ENCODE measurements at regions not wholly inside any gene's neighbourhood (a gene's known extent, or its start where the extent isn't known, plus 50 kb on each side); places are given as distances from the start of the nearest gene placed in this dataset.

DNA sequence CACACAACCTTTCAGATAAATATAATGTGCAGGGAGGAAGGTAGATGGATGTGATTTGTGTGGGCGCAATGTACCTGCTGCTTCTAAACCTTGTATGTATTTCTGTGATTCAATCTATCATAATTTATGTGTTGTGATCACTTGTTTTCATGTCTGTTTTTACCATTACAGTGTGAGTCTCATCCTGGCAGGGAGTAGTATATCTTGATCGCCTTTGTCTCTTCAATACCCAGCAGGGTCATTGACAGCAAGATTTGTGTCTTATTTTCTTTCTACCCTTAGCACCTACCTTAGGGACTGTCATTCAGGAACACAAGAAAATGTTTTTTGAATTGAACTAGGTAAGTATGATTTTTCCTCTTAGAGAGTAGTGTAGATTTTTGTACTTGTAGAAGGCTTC lies 83.7 kb upstream of the SELENOK start:
- no peak for TF ChIP-seq EZH2 (IDR thresholded peaks at IDR 0.05; ENCODE audit: borderline replicate concordance, low read depth, low read length, severe bottlenecking)
- TF ChIP-seq, protein P1, sequence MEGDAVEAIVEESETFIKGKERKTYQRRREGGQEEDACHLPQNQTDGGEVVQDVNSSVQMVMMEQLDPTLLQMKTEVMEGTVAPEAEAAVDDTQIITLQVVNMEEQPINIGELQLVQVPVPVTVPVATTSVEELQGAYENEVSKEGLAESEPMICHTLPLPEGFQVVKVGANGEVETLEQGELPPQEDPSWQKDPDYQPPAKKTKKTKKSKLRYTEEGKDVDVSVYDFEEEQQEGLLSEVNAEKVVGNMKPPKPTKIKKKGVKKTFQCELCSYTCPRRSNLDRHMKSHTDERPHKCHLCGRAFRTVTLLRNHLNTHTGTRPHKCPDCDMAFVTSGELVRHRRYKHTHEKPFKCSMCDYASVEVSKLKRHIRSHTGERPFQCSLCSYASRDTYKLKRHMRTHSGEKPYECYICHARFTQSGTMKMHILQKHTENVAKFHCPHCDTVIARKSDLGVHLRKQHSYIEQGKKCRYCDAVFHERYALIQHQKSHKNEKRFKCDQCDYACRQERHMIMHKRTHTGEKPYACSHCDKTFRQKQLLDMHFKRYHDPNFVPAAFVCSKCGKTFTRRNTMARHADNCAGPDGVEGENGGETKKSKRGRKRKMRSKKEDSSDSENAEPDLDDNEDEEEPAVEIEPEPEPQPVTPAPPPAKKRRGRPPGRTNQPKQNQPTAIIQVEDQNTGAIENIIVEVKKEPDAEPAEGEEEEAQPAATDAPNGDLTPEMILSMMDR (IDR thresholded peaks at IDR 0.05; ENCODE audit: borderline replicate concordance, extremely low read depth, low read length, poor library complexity, severe bottlenecking), result no peak
- no peak for DNase-seq
- Histone ChIP-seq H3K27ac (ENCODE audit: low read length) (no peak overlapping the region), H4K20me1 (ENCODE audit: insufficient read depth, low read length) (no peaks in the 10 kb centered on the region), H3K36me3 (ENCODE audit: insufficient read depth, low read length) (no peaks in the 10 kb centered on the region), H3K9ac (ENCODE audit: low read depth, low read length) (no peak overlapping the region), H3K4me1 (ENCODE audit: insufficient read depth, low read length) (no peaks in the 10 kb centered on the region), H3K79me2 (ENCODE audit: insufficient read depth, low read length) (no peaks in the 10 kb centered on the region), H3K9me3 (ENCODE audit: insufficient read depth, low read length, severe bottlenecking) (peaks cover 2% of the 10 kb centered on the region), H3K4me3 (ENCODE audit: low read depth in 1 of 2, low read length in 2 of 2) (no peak overlapping the region), H3K4me2 (ENCODE audit: insufficient read depth, low read length) (no peak overlapping the region), H2AFZ (ENCODE audit: low read depth, low read length) (no peak overlapping the region), H3K27me3 (ENCODE audit: insufficient read depth, low read length, poor library complexity) (no peaks in the 10 kb centered on the region)
- no peak for ATAC-seq (ENCODE audit: insufficient read depth, low read depth)

DNA sequence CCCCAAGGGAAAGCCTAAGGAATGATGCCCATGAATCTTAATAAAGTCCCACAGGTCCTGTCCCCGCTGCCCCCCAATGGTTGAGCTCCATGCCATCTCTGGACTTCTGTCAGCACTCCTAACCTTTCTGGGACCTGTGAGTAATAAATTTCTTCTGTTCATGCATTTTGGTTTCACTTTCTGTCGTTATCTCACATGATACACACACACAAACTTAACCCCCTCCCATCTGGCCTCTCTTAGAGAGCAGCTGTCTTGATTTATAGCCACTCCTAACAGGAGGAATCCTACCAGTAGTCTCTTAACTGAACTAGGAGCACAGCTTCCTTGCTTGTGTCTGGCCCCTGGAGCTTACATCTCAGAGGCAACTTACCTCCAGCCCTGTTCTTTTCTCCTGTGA lies 82.7 kb upstream of the SELENOK start:
- H3K9me3 ChIP-seq (ENCODE audit: insufficient read depth, low read length, severe bottlenecking), result peaks cover 2% of the 10 kb centered on the region
- H3K4me3 ChIP-seq (ENCODE audit: low read depth in 1 of 2, low read length in 2 of 2), result no peak overlapping the region
- no peak overlapping the region for H2AFZ ChIP-seq (ENCODE audit: low read depth, low read length)
- ATAC-seq (ENCODE audit: insufficient read depth, low read depth) (no peak), DNase-seq (no peak)
- H3K9ac ChIP-seq (ENCODE audit: low read depth, low read length), result no peak overlapping the region
- H3K27ac ChIP-seq (ENCODE audit: low read length), result no peak overlapping the region
- H3K36me3 ChIP-seq (ENCODE audit: insufficient read depth, low read length), result no peaks in the 10 kb centered on the region
- H3K79me2 ChIP-seq (ENCODE audit: insufficient read depth, low read length), result no peaks in the 10 kb centered on the region
- no peaks in the 10 kb centered on the region for H3K27me3 ChIP-seq (ENCODE audit: insufficient read depth, low read length, poor library complexity)
- H3K4me2 ChIP-seq (ENCODE audit: insufficient read depth, low read length), result no peak overlapping the region
- H4K20me1 ChIP-seq (ENCODE audit: insufficient read depth, low read length), result no peaks in the 10 kb centered on the region
- TF ChIP-seq EZH2 (IDR thresholded peaks at IDR 0.05; ENCODE audit: borderline replicate concordance, low read depth, low read length, severe bottlenecking), result no peak
- TF ChIP-seq, protein P1 (IDR thresholded peaks at IDR 0.05; ENCODE audit: borderline replicate concordance, extremely low read depth, low read length, poor library complexity, severe bottlenecking), result no peak
- no peaks in the 10 kb centered on the region for H3K4me1 ChIP-seq (ENCODE audit: insufficient read depth, low read length)

DNA sequence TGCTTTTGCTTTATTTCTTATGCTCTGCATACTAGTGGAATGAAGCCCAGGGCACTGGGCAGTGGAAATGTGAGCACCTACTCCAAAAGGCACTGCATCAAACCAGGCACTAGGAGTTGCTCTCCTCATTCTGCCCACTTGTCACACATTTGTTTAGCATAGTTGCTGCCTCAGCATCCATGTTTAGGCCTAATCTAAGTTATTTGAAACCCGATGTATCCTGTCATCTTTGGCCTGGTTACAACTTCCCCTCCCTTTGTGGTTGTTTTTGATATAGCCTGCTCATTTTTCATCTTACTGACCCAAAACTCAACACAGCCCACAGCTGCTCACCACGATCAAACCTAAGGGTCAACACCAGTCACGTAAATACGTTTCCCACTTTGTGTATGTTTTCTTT lies 82.2 kb upstream of the SELENOK start:
- H3K4me3 ChIP-seq (ENCODE audit: low read depth in 1 of 2, low read length in 2 of 2), result no peak overlapping the region
- no peak overlapping the region for H3K9ac ChIP-seq (ENCODE audit: low read depth, low read length)
- DNase-seq (no peak), ATAC-seq (ENCODE audit: insufficient read depth, low read depth) (no peak)
- H3K4me1 ChIP-seq (ENCODE audit: insufficient read depth, low read length), result no peaks in the 10 kb centered on the region
- H3K4me2 ChIP-seq (ENCODE audit: insufficient read depth, low read length), result no peak overlapping the region
- H3K9me3 ChIP-seq (ENCODE audit: insufficient read depth, low read length, severe bottlenecking), result peaks cover 3% of the 10 kb centered on the region
- TF ChIP-seq EZH2 (IDR thresholded peaks at IDR 0.05; ENCODE audit: borderline replicate concordance, low read depth, low read length, severe bottlenecking), result no peak
- TF ChIP-seq, protein P1 (IDR thresholded peaks at IDR 0.05; ENCODE audit: borderline replicate concordance, extremely low read depth, low read length, poor library complexity, severe bottlenecking), result no peak
- H3K36me3 ChIP-seq (ENCODE audit: insufficient read depth, low read length), result no peaks in the 10 kb centered on the region
- no peak overlapping the region for H3K27ac ChIP-seq (ENCODE audit: low read length)
- H4K20me1 ChIP-seq (ENCODE audit: insufficient read depth, low read length), result no peaks in the 10 kb centered on the region
- H2AFZ ChIP-seq (ENCODE audit: low read depth, low read length), result no peak overlapping the region
- no peaks in the 10 kb centered on the region for H3K27me3 ChIP-seq (ENCODE audit: insufficient read depth, low read length, poor library complexity)
- no peaks in the 10 kb centered on the region for H3K79me2 ChIP-seq (ENCODE audit: insufficient read depth, low read length)

DNA sequence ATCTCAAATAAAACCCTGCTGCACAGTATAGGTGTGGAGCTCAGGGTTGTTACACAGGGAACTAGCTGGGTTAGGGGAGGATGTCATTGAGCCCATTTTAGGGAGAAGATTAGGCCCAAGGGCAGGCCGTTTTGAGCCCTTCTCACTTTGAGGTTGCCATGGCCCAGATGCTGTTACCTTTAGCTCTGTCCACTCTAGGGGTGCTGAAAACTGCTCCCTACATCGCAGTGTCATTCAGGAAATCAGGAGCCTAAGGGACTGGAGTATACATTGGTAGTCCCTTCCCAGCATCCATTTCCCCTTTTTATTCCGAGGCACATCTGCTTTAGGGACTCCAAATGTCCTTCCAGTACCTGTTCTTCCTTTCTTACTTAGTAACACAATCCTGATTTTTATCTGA lies 79.0 kb upstream of the SELENOK start:
- no peak overlapping the region for H2AFZ ChIP-seq (ENCODE audit: low read depth, low read length)
- H3K36me3 ChIP-seq (ENCODE audit: insufficient read depth, low read length), result no peaks in the 10 kb centered on the region
- H3K79me2 ChIP-seq (ENCODE audit: insufficient read depth, low read length), result no peaks in the 10 kb centered on the region
- H3K9me3 ChIP-seq (ENCODE audit: insufficient read depth, low read length, severe bottlenecking), result peaks cover 9% of the 10 kb centered on the region
- H4K20me1 ChIP-seq (ENCODE audit: insufficient read depth, low read length), result no peaks in the 10 kb centered on the region
- DNase-seq (peak; percentile 17), ATAC-seq (ENCODE audit: insufficient read depth, low read depth) (no peak)
- no peak overlapping the region for H3K4me2 ChIP-seq (ENCODE audit: insufficient read depth, low read length)
- no peaks in the 10 kb centered on the region for H3K27me3 ChIP-seq (ENCODE audit: insufficient read depth, low read length, poor library complexity)
- no peak overlapping the region for H3K27ac ChIP-seq (ENCODE audit: low read length)
- TF ChIP-seq, protein P1 (IDR thresholded peaks at IDR 0.05; ENCODE audit: borderline replicate concordance, extremely low read depth, low read length, poor library complexity, severe bottlenecking), result no peak
- TF ChIP-seq EZH2 (IDR thresholded peaks at IDR 0.05; ENCODE audit: borderline replicate concordance, low read depth, low read length, severe bottlenecking), result no peak
- no peak overlapping the region for H3K9ac ChIP-seq (ENCODE audit: low read depth, low read length)
- H3K4me3 ChIP-seq (ENCODE audit: low read depth in 1 of 2, low read length in 2 of 2), result no peak overlapping the region
- no peaks in the 10 kb centered on the region for H3K4me1 ChIP-seq (ENCODE audit: insufficient read depth, low read length)
